Ishikawa (cell line): ENCODE measurements at regions not wholly inside any gene's neighbourhood (a gene's known extent, or its start where the extent isn't known, plus 50 kb on each side); places are given as distances from the start of the nearest gene placed in this dataset.

ENCODE experiments used
- CEBPB ChIP-seq: IDR thresholded peaks from 2 replicates; pipeline ENCODE4 v1.6.1; 2012
- CREB1 ChIP-seq: IDR thresholded peaks from 2 replicates; pipeline ENCODE4 v1.6.1; 2012; ENCODE audit warnings: low read depth
- EGR1 ChIP-seq: IDR thresholded peaks from 2 replicates; pipeline ENCODE4 v1.6.1; 2012
- EP300 ChIP-seq: IDR thresholded peaks from 2 replicates; pipeline ENCODE4 v1.6.1; 2012; ENCODE audit warnings: borderline replicate concordance
- FOXM1 ChIP-seq: IDR thresholded peaks from 2 replicates; pipeline ENCODE4 v1.6.1; 2012; ENCODE audit warnings: low read depth, borderline replicate concordance
- MAX ChIP-seq: IDR thresholded peaks from 2 replicates; pipeline ENCODE4 v1.6.1; 2012
- NFIC ChIP-seq: IDR thresholded peaks from 2 replicates; pipeline ENCODE4 v1.6.1; 2012
- RAD21 ChIP-seq: IDR thresholded peaks from 2 replicates; pipeline ENCODE4 v1.6.1; 2012; ENCODE audit warnings: low read depth
- REST ChIP-seq: IDR thresholded peaks from 2 replicates; pipeline ENCODE4 v1.6.1; 2012; ENCODE audit warnings: low read depth, mild to moderate bottlenecking
- TAF1 ChIP-seq: IDR thresholded peaks from 2 replicates; pipeline ENCODE4 v1.6.1; 2012; ENCODE audit warnings: low read depth, mild to moderate bottlenecking
- TCF12 ChIP-seq: IDR thresholded peaks from 2 replicates; pipeline ENCODE4 v1.6.1; 2012; ENCODE audit warnings: low read depth
- TEAD4 ChIP-seq: IDR thresholded peaks from 2 replicates; pipeline ENCODE4 v1.6.1; 2012
- YY1 ChIP-seq: IDR thresholded peaks from 2 replicates; pipeline ENCODE4 v1.6.1; 2012; ENCODE audit warnings: low read depth

- TF ChIP-seq TAF1 (no peak), MAX (no peak), EP300 (no peak), NFIC (no peak), RAD21 (no peak), CREB1 (no peak), CEBPB (no peak), YY1 (no peak), TEAD4 (no peak), REST (no peak), EGR1 (no peak), TCF12 (no peak), FOXM1 (no peak)
Observed at GRCh38 chr9:108696156-108696555, 159.6 kb downstream of the ACTL7B start.
